ENCODE measurements at regions not wholly inside any gene's neighbourhood (a gene's known extent, or its start where the extent isn't known, plus 50 kb on each side); places are given as distances from the start of the nearest gene placed in this dataset.

- H3K36me3 Mint-ChIP-seq (ENCODE audit: low read depth): no peaks in the 10 kb centered on the region
- no peaks in the 10 kb centered on the region for H3K27me3 Mint-ChIP-seq (ENCODE audit: low read depth)
- no peaks in the 10 kb centered on the region for H3K9me3 Mint-ChIP-seq
- TF ChIP-seq CTCF (IDR thresholded peaks at IDR 0.05; ENCODE audit: unreplicated experiment in 3 of 3): peak; percentile 70 to 75 (median 71)
- no peaks in the 10 kb centered on the region for H3K4me1 Mint-ChIP-seq
- peak overlapping the region in 1 of 3 experiments; percentile 17 for H3K27ac Mint-ChIP-seq
- H3K4me3 Mint-ChIP-seq: no peak overlapping the region
Observed at GRCh38 chr6:82040405-82041221, 206.9 kb downstream of the IBTK start.

GRCh38 chr6:82038631-82039030, 208.9 kb downstream of the IBTK start:
- H3K27ac Mint-ChIP-seq: no peak overlapping the region
- no peak for TF ChIP-seq CTCF (IDR thresholded peaks at IDR 0.05; ENCODE audit: unreplicated experiment in 3 of 3)
- no peak overlapping the region for H3K4me3 Mint-ChIP-seq
- H3K9me3 Mint-ChIP-seq: no peaks in the 10 kb centered on the region
- H3K27me3 Mint-ChIP-seq (ENCODE audit: low read depth): no peaks in the 10 kb centered on the region
- H3K4me1 Mint-ChIP-seq: no peaks in the 10 kb centered on the region
- no peaks in the 10 kb centered on the region for H3K36me3 Mint-ChIP-seq (ENCODE audit: low read depth)

- no peak for TF ChIP-seq CTCF (IDR thresholded peaks at IDR 0.05; ENCODE audit: unreplicated experiment in 3 of 3)
Observed at GRCh38 chr6:82035526-82035925, 212.0 kb downstream of the IBTK start.

GRCh38 chr6:82033631-82034211, 213.8 kb downstream of the IBTK start:
- H3K27ac Mint-ChIP-seq: no peak overlapping the region
- H3K36me3 Mint-ChIP-seq (ENCODE audit: low read depth): no peaks in the 10 kb centered on the region
- no peaks in the 10 kb centered on the region for H3K9me3 Mint-ChIP-seq
- H3K4me1 Mint-ChIP-seq: no peaks in the 10 kb centered on the region
- no peak for TF ChIP-seq CTCF (IDR thresholded peaks at IDR 0.05; ENCODE audit: unreplicated experiment in 3 of 3)
- no peak overlapping the region for H3K4me3 Mint-ChIP-seq
- H3K27me3 Mint-ChIP-seq (ENCODE audit: low read depth): no peaks in the 10 kb centered on the region

More at GRCh38 chr6:82035526-82035925, 212.0 kb downstream of the IBTK start:
- Mint-ChIP-seq H3K27me3 (ENCODE audit: low read depth) (no peaks in the 10 kb centered on the region), H3K4me3 (no peak overlapping the region), H3K27ac (no peak overlapping the region), H3K9me3 (no peaks in the 10 kb centered on the region), H3K4me1 (no peaks in the 10 kb centered on the region), H3K36me3 (ENCODE audit: low read depth) (no peaks in the 10 kb centered on the region)

- Mint-ChIP-seq H3K9me3 (no peaks in the 10 kb centered on the region), H3K27me3 (ENCODE audit: low read depth) (no peaks in the 10 kb centered on the region), H3K27ac (no peak overlapping the region), H3K4me3 (no peak overlapping the region), H3K36me3 (ENCODE audit: low read depth) (no peaks in the 10 kb centered on the region), H3K4me1 (no peaks in the 10 kb centered on the region)
- no peak for TF ChIP-seq CTCF (IDR thresholded peaks at IDR 0.05; ENCODE audit: unreplicated experiment in 3 of 3)
Observed at GRCh38 chr6:82032444-82032843, 215.1 kb downstream of the IBTK start.
